SU-DHL-6 (cell line): ENCODE measurements at regions not wholly inside any gene's neighbourhood (a gene's known extent, or its start where the extent isn't known, plus 50 kb on each side); places are given as distances from the start of the nearest gene placed in this dataset.
"Not testable (repeated sequence)": the region's sequence is repeated elsewhere in the genome, so short reads cannot be mapped to it uniquely, and the experiment has no call there.

ENCODE experiments used
- H2AFZ ChIP-seq: fragments of 200-600 bp; sonication (generic); 2 replicates; pipeline ENCODE4 v1.6.1; 2014; ENCODE audit warnings: low read depth, mild to moderate bottlenecking, moderate library complexity, mixed read lengths, antibody characterized with exemption, low read length; ENCODE audit not compliant: severe bottlenecking
- H3F3A ChIP-seq: fragments of 200-600 bp; shearing (Covaris generic); 2 replicates; pipeline ENCODE4 v1.6.0; 2016; ENCODE audit warnings: antibody characterized with exemption, mild to moderate bottlenecking; ENCODE audit not compliant: insufficient read depth
- H3K27ac ChIP-seq: fragments of 200-600 bp; sonication (generic); 2 replicates; pipeline ENCODE4 v1.5.1; 2016; ENCODE audit warnings: low read depth, mild to moderate bottlenecking, low read length, moderate library complexity, mixed read lengths
- H3K27me3 ChIP-seq: fragments of 200-600 bp; sonication (generic), shearing (Covaris generic); 2 replicates; pipeline ENCODE4 v1.6.0; 2014; ENCODE audit warnings: mild to moderate bottlenecking, low read length
- H3K36me3 ChIP-seq: fragments of 200-600 bp; sonication (generic); 2 replicates; pipeline ENCODE4 v1.6.1; 2014; ENCODE audit warnings: mild to moderate bottlenecking, low read length, mixed read lengths
- H3K4me2 ChIP-seq: fragments of 300-600, 200-600 bp; shearing (Covaris generic), sonication (generic); 2 replicates; pipeline ENCODE4 v1.6.0; 2014; ENCODE audit warnings: low read length, low read depth, mild to moderate bottlenecking; ENCODE audit not compliant: poor library complexity, severe bottlenecking
- H3K4me3 ChIP-seq: fragments of 200-600 bp; sonication (generic); 2 replicates; pipeline ENCODE4 v1.5.1; 2014; ENCODE audit warnings: antibody characterized with exemption, low read length, mild to moderate bottlenecking, mixed read lengths; ENCODE audit not compliant: insufficient read depth, poor library complexity, severe bottlenecking
- H3K79me2 ChIP-seq: fragments of 200-600 bp; sonication (generic); 2 replicates; pipeline ENCODE4 v1.6.1; 2014; ENCODE audit warnings: mild to moderate bottlenecking, low read length, moderate library complexity; ENCODE audit not compliant: insufficient read depth
- H3K9ac ChIP-seq: fragments of 200-600 bp; sonication (generic); 2 replicates; pipeline ENCODE4 v1.7.0; 2014; ENCODE audit warnings: mild to moderate bottlenecking, low read length
- H3K9me2 ChIP-seq: fragments of 200-600 bp; sonication (generic); replicated peaks from 2 replicates; pipeline ENCODE4 v1.6.1; 2014; ENCODE audit warnings: low read length; ENCODE audit not compliant: insufficient read depth
- H3K9me3 ChIP-seq: fragments of 200-600 bp; sonication (generic); 2 replicates; pipeline ENCODE4 v1.6.1; 2014; ENCODE audit warnings: low read length, mixed read lengths; ENCODE audit not compliant: insufficient read depth
- H4K20me1 ChIP-seq: fragments of 200-600 bp; sonication (generic); 2 replicates; pipeline ENCODE4 v1.6.1; 2014; ENCODE audit warnings: low read depth, mild to moderate bottlenecking, antibody characterized with exemption, low read length, moderate library complexity, mixed read lengths
- EZH2phosphoT487 ChIP-seq: fragments of 200-600 bp; sonication (generic), shearing (Covaris generic); conservative IDR thresholded peaks from 2 replicates; pipeline ENCODE4 v1.6.1; 2018; ENCODE audit warnings: mild to moderate bottlenecking, antibody characterized with exemption, low read length, moderate library complexity, mixed read lengths
- TF ChIP-seq, protein P1 (sequence below): fragments of 200-600 bp; sonication (generic); IDR thresholded peaks from one replicate; pipeline ENCODE4 v1.5.1; 2017; ENCODE audit warnings: antibody characterized with exemption, mild to moderate bottlenecking, low read length, moderate library complexity; ENCODE audit not compliant: insufficient read depth, poor library complexity, severe bottlenecking

GRCh38 chr7:4361774-4362173, 320.3 kb upstream of the FOXK1 start:
- Histone ChIP-seq H4K20me1 (no peaks in the 10 kb centered on the region), H2AFZ (no peak overlapping the region), H3K27me3 (no peaks in the 10 kb centered on the region), H3K9me2 (no peaks in the 10 kb centered on the region), H3K79me2 (no peaks in the 10 kb centered on the region), H3K9ac (no peak overlapping the region), H3K27ac (no peak overlapping the region), H3F3A (no peaks in the 10 kb centered on the region), H3K36me3 (no peaks in the 10 kb centered on the region), H3K4me2 (no peak overlapping the region), H3K9me3 (no peaks in the 10 kb centered on the region), H3K4me3 (no peak overlapping the region)
- no peak for TF ChIP-seq EZH2phosphoT487
- TF ChIP-seq, protein P1, sequence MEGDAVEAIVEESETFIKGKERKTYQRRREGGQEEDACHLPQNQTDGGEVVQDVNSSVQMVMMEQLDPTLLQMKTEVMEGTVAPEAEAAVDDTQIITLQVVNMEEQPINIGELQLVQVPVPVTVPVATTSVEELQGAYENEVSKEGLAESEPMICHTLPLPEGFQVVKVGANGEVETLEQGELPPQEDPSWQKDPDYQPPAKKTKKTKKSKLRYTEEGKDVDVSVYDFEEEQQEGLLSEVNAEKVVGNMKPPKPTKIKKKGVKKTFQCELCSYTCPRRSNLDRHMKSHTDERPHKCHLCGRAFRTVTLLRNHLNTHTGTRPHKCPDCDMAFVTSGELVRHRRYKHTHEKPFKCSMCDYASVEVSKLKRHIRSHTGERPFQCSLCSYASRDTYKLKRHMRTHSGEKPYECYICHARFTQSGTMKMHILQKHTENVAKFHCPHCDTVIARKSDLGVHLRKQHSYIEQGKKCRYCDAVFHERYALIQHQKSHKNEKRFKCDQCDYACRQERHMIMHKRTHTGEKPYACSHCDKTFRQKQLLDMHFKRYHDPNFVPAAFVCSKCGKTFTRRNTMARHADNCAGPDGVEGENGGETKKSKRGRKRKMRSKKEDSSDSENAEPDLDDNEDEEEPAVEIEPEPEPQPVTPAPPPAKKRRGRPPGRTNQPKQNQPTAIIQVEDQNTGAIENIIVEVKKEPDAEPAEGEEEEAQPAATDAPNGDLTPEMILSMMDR, result no peak

DNA sequence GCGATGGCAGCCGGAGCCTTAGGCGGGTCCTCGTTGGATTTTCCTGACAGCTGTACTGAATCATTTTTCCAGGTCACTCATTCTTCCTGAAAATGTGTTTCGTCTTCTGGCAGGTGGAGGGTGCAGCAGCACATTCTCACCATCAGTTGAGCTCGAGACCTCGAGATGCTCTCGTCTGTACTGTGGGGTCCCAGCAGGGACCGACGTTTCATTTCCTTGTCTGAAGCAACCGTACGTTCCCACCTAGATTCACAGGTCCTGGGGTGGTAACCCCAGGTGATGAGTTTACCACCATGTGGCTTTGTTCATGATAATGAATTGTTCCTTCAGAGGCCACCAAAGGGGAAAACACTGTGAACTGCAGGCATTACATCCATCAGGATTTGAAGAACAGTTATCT, 298.5 kb upstream of the FOXK1 start:
- no peak overlapping the region for H3K4me3 ChIP-seq

GRCh38 chr7:4386190-4386589, 295.9 kb upstream of the FOXK1 start:
- H3K9ac ChIP-seq, result no peak overlapping the region
- no peaks in the 10 kb centered on the region for H3K9me2 ChIP-seq
- no peaks in the 10 kb centered on the region for H4K20me1 ChIP-seq
- H3K36me3 ChIP-seq, result no peaks in the 10 kb centered on the region
- H3F3A ChIP-seq, result no peaks in the 10 kb centered on the region
- H3K4me3 ChIP-seq, result no peak overlapping the region
- peaks cover 6% of the 10 kb centered on the region; the same call in 1 of the 2 replicates for H3K9me3 ChIP-seq
- no peaks in the 10 kb centered on the region for H3K79me2 ChIP-seq
- no peak for TF ChIP-seq EZH2phosphoT487
- TF ChIP-seq, protein P1, result no peak
- H3K27ac ChIP-seq, result no peak overlapping the region
- no peak overlapping the region for H3K4me2 ChIP-seq
- H3K27me3 ChIP-seq, result no peaks in the 10 kb centered on the region
- H2AFZ ChIP-seq, result no peak overlapping the region

More for the DNA sequence above, 298.5 kb upstream of the FOXK1 start:
- no peak for TF ChIP-seq EZH2phosphoT487
- TF ChIP-seq, protein P1, result no peak
- no peaks in the 10 kb centered on the region for H3F3A ChIP-seq
- H3K4me2 ChIP-seq, result no peak overlapping the region
- 0 out of 2 replicates have a peak, but pooled peaks cover 2% of the 10 kb centered on the region for H3K9me3 ChIP-seq
- H3K36me3 ChIP-seq, result no peaks in the 10 kb centered on the region
- no peak overlapping the region for H3K9ac ChIP-seq
- H3K27me3 ChIP-seq, result no peaks in the 10 kb centered on the region
- no peaks in the 10 kb centered on the region for H4K20me1 ChIP-seq
- H3K9me2 ChIP-seq, result no peaks in the 10 kb centered on the region
- no peaks in the 10 kb centered on the region for H3K79me2 ChIP-seq
- no peak overlapping the region for H3K27ac ChIP-seq
- no peak overlapping the region for H2AFZ ChIP-seq

- H3K27me3 ChIP-seq, H3F3A ChIP-seq, H3K27ac ChIP-seq, H4K20me1 ChIP-seq, H3K9ac ChIP-seq, H3K36me3 ChIP-seq, H2AFZ ChIP-seq, H3K79me2 ChIP-seq, H3K9me3 ChIP-seq, H3K4me2 ChIP-seq, H3K4me3 ChIP-seq, H3K9me2 ChIP-seq: not testable (repeated sequence)
Observed at GRCh38 chr7:4391103-4391502, 291.0 kb upstream of the FOXK1 start.
